GM06990 (cell line): ENCODE measurements at regions not wholly inside any gene's neighbourhood (a gene's known extent, or its start where the extent isn't known, plus 50 kb on each side); places are given as distances from the start of the nearest gene placed in this dataset.

Experiments used
- DNase-seq: peaks from one replicate; pipeline ENCODE4 v3.0.0-alpha.2; 2011; ENCODE audit not compliant: insufficient read length; ENCODE audit errors: extremely low read depth
- H3K27me3 ChIP-seq: replicated peaks from 2 replicates; pipeline ENCODE4 v1.6.0; 2011; ENCODE audit warnings: low read length; ENCODE audit not compliant: control insufficient read depth, insufficient read depth
- H3K36me3 ChIP-seq: 2 replicates; pipeline ENCODE4 v1.5.1; 2011; ENCODE audit warnings: low read length; ENCODE audit not compliant: control insufficient read depth, insufficient read depth
- H3K4me3 ChIP-seq: replicated peaks from 2 replicates; pipeline ENCODE4 v1.5.1; 2011; ENCODE audit warnings: low read depth, mild to moderate bottlenecking, control low read depth, low read length
- CTCF ChIP-seq: IDR thresholded peaks from 2 replicates; pipeline ENCODE4 v1.5.1; 2011; ENCODE audit warnings: low read length, control low read depth, mild to moderate bottlenecking, inconsistent platforms; ENCODE audit not compliant: insufficient read depth, poor library complexity, severe bottlenecking

GRCh38 chr2:105951384-105951694, 206.6 kb downstream of the NCK2 start:
- H3K27me3 ChIP-seq, result no peaks in the 10 kb centered on the region; the same call in 1 of the 2 replicates
- H3K4me3 ChIP-seq, result no peak overlapping the region
- TF ChIP-seq CTCF, result no peak

GRCh38 chr2:105950521-105951383, 206.0 kb downstream of the NCK2 start:
- no peak overlapping the region for H3K4me3 ChIP-seq
- no peaks in the 10 kb centered on the region; the same call in 1 of the 2 replicates for H3K27me3 ChIP-seq
- DNase-seq, result no peak
- no peak for TF ChIP-seq CTCF
- no peaks in the 10 kb centered on the region for H3K36me3 ChIP-seq

More at GRCh38 chr2:105951384-105951694, 206.6 kb downstream of the NCK2 start:
- no peak for DNase-seq
- H3K36me3 ChIP-seq, result no peaks in the 10 kb centered on the region

GRCh38 chr2:105943977-105944376, 199.3 kb downstream of the NCK2 start:
- Histone ChIP-seq H3K36me3 (no peaks in the 10 kb centered on the region), H3K4me3 (no peak overlapping the region), H3K27me3 (no peaks in the 10 kb centered on the region)
- no peak for DNase-seq
- TF ChIP-seq CTCF, result no peak
